Stimulated activated CD4-positive, alpha-beta T cell treated with anti-CD3 and anti-CD28 coated beads, Interleukin-4, amount 100 ng/mL, for 4 hours (primary cell): ENCODE measurements at regions not wholly inside any gene's neighbourhood (a gene's known extent, or its start where the extent isn't known, plus 50 kb on each side); places are given as distances from the start of the nearest gene placed in this dataset.
"Not testable (repeated sequence)": the region's sequence is repeated elsewhere in the genome, so short reads cannot be mapped to it uniquely, and the experiment has no call there.

Source experiments
- DNase-seq, 2 experiments: peaks; one replicate each; pipeline ENCODE4 v3.0.0-alpha.2; 2020

GRCh38 chr2:111432423-111432822 is 311.7 kb downstream of the BCL2L11 start:
- not testable (repeated sequence) for DNase-seq

GRCh38 chr2:111432916-111433499 is 312.3 kb downstream of the BCL2L11 start:
- DNase-seq, result not testable (repeated sequence)

GRCh38 chr2:111433892-111434607 is 313.3 kb downstream of the BCL2L11 start:
- not testable (repeated sequence) for DNase-seq

- not testable (repeated sequence) for DNase-seq
These were observed 313.9 kb downstream of the BCL2L11 start for GRCh38 chr2:111434608-111434939.

DNA sequence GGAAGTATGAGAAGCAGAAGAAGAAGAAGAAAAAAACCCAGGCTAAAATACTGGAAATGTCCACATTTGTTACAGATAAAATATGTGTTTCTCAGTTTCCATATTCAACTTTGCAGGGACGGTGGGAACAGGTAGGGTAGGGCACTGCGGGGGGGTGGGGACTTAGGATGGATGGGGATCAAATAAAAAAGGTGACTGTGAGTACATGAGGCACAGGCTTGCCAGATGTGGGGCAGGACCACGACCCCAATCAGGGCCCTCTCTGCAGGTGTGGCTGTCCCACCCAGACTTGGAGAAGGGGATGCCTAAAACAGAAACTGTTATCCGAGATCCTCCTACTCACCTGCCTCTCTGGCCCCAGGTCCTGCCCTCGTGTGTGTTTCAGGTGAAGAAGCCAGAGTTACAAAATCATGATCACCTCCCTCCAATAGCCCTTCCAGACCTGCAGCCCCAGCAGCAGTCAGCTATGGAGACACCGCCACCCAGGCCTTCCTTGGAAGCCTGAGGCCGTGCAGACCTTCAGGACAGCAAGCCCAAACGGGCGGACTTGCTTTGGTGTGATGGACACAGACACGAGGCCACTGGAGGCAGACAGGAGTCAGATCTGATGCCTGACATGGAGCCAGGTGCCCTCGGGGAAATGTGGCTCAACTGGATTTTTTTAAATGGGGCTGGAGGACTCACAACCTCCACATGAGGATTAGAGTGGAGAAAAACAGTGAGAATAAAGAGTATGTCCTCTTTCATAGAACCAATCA is 315.0 kb downstream of the BCL2L11 start:
- not testable (repeated sequence) for DNase-seq

DNA sequence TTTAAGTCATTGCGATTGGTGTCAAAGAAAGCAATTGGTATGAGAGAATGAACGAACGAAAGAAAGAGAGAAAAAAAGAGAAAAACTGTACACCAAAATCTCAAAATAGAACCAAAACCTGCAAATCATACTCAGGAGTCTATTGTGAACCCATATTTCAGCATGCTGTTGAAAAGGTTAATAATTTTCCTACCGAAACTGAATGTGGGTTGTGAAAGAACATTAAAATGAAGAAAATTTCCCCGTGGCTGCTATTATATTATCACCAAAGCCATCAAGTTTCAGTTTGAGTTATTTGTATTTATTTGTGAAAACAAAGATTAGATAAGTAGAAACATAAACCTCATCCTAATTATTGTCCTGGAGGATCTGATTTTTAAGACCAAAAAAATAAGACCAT is 315.7 kb downstream of the BCL2L11 start:
- DNase-seq, result not testable (repeated sequence)

DNA sequence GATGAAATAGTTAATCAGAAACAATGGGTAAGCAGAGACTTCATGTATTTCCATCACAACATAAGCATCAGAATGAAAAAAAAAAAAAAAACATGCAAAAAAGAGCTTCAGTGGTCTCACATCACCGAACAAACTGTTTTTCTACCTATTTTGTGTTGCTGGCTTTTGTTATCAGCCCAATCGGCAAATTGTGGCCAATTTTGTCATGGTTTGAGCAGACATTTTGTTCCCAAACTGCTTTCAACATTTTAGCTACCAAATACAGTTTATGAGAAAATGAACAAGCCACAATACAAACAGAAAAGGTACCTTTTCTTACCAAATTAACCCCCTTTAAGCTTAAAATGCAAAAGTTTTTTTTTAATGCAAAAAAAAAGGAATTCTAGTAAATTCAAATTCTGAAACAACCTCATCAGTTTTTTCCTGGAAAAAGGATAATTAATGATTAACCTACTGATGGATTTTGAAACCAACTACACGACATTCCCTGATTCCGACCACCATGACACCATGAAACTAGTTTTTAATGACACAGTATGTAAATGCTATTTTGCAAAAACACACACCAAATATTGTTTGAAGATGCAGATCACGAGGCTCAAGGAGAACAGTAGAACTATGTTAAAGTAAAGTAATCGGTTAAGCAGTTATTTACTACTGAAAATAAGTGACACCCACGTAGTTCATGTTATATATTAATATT is 316.7 kb downstream of the BCL2L11 start:
- DNase-seq, result not testable (repeated sequence)

DNA sequence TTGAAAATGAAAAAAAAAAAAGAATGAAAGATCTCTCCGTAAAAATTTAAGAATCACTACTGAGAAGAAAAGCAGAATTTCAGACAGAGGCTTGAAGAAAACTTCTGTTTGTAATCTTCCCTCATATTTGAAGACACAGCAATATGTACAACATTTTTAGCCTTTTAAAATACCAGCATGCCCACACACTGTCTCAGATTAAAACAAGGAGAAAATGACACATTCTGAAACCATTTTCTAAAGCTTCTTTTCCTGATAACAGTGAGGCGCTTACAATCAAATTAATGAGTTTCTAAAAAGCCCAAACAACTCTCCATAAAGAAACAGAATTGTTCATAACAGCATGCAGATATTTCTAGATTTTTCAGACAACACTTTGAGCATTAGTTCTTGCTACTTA is 317.4 kb downstream of the BCL2L11 start:
- DNase-seq, result not testable (repeated sequence)

DNA sequence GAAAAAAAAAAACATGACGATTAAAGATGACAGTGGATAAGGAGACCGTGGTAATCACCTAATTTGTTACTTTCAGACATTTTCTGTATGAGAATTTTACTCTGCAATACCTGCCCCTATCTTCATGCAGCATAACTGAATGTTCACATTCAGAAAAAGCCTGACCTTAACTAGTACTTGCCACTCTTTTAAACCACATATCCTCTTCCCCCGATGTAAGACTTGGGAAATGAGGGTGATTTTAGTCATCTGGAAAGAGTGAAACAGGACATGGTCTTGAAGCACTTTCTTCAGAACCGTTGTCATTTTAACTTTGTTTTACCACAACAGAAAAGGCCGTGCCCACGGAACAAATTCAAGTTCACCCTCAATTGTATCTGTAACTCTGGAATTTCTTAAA is 318.5 kb downstream of the BCL2L11 start:
- DNase-seq, result not testable (repeated sequence)

DNA sequence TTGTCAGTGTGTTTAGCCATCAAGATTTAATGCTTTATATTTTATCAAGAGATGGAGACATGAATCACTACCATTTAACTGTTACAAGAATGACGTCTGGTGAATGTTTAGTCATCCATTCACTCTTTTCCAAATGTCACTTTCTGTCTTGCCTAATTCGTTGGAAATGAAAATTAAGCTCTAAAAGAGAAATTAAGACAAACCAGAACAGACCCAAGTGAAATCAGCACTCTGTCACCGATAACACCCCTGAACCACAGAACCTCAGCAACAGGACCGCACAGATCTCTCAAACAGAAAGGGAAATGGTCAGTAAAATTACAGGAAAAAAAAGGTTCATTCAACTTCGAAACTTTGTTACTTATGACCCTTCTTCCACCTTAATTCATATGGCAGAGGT is 320.9 kb downstream of the BCL2L11 start:
- DNase-seq, result not testable (repeated sequence)

GRCh38 chr2:111442767-111443454 is 322.2 kb downstream of the BCL2L11 start:
- DNase-seq, result not testable (repeated sequence)

GRCh38 chr2:111444516-111444915 is 323.8 kb downstream of the BCL2L11 start:
- not testable (repeated sequence) for DNase-seq

- DNase-seq, result not testable (repeated sequence)
These were observed 324.6 kb downstream of the BCL2L11 start for GRCh38 chr2:111445191-111445929.

DNA sequence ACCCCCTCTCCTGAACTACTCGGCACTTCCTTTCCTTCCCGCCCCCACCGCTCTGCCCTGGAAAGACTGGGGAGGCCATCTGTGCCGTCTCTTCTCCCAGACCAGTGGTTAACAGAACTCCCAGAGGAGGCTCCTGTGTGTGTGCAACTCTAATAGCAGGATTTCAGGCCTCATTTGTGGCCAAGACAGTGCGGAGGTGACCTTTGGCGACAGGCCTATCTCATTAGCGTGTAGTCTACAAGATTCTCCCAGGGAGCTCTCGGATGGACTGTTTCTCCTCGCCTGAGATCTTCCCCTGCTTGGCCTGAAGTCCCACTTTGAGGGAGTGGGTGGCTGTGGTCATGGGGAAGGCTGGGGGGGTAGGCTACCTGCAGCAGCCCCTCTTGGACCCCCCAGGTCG is 325.2 kb downstream of the BCL2L11 start:
- not testable (repeated sequence) for DNase-seq

- DNase-seq, result not testable (repeated sequence)
These were observed 326.8 kb downstream of the BCL2L11 start for GRCh38 chr2:111447482-111447881.

DNA sequence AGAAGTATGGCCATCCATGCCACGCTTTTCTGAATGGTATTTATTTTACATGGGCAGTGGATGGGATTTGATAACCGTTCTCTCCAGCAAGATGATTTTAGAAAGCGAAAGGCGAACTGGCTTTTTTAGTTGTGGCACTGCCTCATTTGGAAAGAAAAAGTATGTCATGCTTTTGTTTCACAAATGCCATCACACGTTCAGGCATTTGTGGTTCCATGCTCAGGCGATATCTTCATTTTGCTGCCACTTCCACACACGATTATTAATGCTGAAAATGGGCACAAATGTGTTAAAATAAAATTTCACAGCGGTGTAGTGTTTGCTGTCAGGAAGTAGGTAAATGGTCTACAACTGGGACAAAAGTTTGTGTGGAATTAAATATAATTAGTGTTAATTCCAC is 328.1 kb downstream of the BCL2L11 start:
- not testable (repeated sequence) for DNase-seq

GRCh38 chr2:111450526-111450925 is 329.8 kb downstream of the BCL2L11 start:
- DNase-seq, result not testable (repeated sequence)

- not testable (repeated sequence) for DNase-seq
These were observed 331.0 kb downstream of the BCL2L11 start for GRCh38 chr2:111451692-111452199.

DNA sequence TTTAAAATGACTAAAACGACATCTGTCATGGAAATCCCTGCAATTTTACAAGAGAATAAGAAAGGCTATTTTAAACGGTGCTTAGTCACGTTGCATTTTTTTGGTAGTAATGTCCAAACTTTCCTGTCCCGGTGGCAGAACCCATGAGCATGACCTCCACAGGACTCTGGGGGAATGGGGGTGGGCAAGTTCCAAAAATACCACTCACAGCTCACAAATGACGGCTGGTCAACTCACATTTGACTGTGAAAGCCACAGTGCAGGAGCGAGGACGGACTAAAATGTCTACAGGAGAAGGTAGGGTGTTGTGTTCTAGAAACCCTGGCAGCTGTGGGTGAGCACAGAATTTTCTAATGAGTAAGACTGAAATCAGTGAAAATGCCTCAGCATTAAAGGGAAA is 331.5 kb downstream of the BCL2L11 start:
- DNase-seq, result not testable (repeated sequence)

DNA sequence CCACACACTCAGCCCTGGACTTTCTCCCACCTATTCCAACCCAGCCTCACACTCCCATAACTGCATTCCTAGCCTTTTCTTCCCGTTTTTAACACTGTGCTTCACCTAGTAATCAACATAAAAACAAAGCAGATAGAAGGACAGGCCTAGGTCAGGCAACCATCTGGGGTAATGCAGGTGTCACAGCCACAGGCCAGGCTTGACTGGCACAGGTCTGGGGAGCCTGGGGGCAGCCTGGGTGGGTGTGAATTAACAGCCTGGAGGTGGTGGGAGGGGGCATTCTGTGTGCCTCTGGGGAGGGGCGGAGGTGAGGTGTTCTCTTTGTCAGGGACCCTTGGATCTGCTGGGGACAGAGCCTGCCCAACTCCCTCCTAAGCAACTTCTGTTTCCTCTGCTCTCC is 332.6 kb downstream of the BCL2L11 start:
- not testable (repeated sequence) for DNase-seq

GRCh38 chr2:111453816-111454215 is 333.1 kb downstream of the BCL2L11 start:
- DNase-seq, result not testable (repeated sequence)

DNA sequence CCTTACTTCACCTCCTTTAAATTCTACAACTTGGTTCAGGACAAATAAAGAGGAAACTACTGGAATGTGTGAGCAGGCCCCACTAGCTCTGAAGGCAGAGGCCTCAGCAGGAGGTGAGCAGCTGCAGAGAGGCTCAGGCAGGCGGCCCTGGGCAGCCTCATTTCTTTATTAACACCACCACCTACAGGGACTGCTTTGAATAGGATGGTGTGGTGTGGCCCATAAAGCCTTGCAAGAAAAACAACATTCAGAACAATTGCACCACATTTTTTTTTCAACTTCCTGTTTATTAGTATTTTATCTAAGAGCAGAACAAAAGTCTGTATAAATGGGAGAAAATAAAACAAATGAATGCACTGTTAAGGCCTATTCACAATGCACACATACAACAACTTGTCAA is 333.7 kb downstream of the BCL2L11 start:
- not testable (repeated sequence) for DNase-seq
